ENCODE measurements at regions not wholly inside any gene's neighbourhood (a gene's known extent, or its start where the extent isn't known, plus 50 kb on each side); places are given as distances from the start of the nearest gene placed in this dataset.

DNA sequence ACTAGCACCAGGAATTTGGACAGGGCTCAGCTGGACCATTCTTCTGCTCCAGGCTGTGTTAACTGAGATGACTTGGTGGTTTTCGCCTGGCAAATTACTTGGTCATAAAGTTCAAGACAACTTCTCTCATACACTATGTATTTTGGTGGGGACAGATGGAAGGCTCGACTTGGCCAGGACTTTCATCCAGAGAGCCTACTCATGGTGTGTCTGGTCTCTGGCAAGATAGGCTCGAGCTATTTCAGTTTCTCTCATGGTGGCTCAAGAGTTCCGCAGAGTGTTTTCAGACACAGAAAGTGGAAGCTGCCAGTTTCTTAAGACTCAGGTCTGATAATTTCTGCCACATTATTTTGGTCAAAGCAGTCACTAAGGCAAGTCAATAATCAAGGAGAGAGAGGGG is 135.6 kb downstream of the IRX2 start:
- no peak for TF ChIP-seq POLR2A (IDR thresholded peaks at IDR 0.05)
- TF ChIP-seq, protein P1, sequence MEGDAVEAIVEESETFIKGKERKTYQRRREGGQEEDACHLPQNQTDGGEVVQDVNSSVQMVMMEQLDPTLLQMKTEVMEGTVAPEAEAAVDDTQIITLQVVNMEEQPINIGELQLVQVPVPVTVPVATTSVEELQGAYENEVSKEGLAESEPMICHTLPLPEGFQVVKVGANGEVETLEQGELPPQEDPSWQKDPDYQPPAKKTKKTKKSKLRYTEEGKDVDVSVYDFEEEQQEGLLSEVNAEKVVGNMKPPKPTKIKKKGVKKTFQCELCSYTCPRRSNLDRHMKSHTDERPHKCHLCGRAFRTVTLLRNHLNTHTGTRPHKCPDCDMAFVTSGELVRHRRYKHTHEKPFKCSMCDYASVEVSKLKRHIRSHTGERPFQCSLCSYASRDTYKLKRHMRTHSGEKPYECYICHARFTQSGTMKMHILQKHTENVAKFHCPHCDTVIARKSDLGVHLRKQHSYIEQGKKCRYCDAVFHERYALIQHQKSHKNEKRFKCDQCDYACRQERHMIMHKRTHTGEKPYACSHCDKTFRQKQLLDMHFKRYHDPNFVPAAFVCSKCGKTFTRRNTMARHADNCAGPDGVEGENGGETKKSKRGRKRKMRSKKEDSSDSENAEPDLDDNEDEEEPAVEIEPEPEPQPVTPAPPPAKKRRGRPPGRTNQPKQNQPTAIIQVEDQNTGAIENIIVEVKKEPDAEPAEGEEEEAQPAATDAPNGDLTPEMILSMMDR (IDR thresholded peaks at IDR 0.05), result no peak
- no peak for TF ChIP-seq POLR2AphosphoS5 (IDR thresholded peaks at IDR 0.05)
